Pancreas (tissue), 10 donors: ENCODE measurements at regions not wholly inside any gene's neighbourhood (a gene's known extent, or its start where the extent isn't known, plus 50 kb on each side); places are given as distances from the start of the nearest gene placed in this dataset.

ENCODE experiments used
- ATAC-seq, 4 donors: fragments of 200-7000 bp; cut with Tn5 transposase; one replicate each; pipeline versions ENCODE4 v1.8.0 to v1.9.1; 2020; ENCODE audit warnings: mild to moderate bottlenecking in 4 of 4, moderate library complexity in 4 of 4
- DNase-seq, 6 donors: peaks; one replicate each; pipeline ENCODE4 v3.0.0-alpha.2; 2020
- FAIRE-seq: peaks from 2 replicates; lab custom pipeline; 2012; peaks lifted over from hg19 to GRCh38; lab: Jason Lieb, UNC
- H3K27ac ChIP-seq, 4 donors: fragments of 200-600 bp; sonication (generic); 1 replicate in 3 of 4; 2 replicates in 1 of 4; pipeline versions ENCODE4 v1.5.0 to v1.8.0; 2020
- H3K27me3 ChIP-seq, 4 donors: fragments of 200-600 bp; one replicate each; pipeline ENCODE4 v1.8.0; 2021
- H3K36me3 ChIP-seq, 3 donors: fragments of 200-600 bp; sonication (generic) in 1 of 3; one replicate each; pipeline versions ENCODE4 v1.5.0 to v1.8.0; 2020 to 2021
- H3K4me1 ChIP-seq, 3 donors: fragments of 200-600 bp; one replicate each; pipeline ENCODE4 v1.8.0; 2021
- H3K4me3 ChIP-seq, 4 donors: fragments of 200-600 bp; sonication (generic) in 2 of 4; one replicate each; pipeline versions ENCODE4 v1.5.0 to v1.8.0; 2020 to 2021
- H3K9me3 ChIP-seq, 4 donors: fragments of 200-600 bp; one replicate each; pipeline ENCODE4 v1.8.0; 2021
- WGBS, 2 donors: extraction: QIAGEN DNeasy Blood & Tissue Kit; methylation state at CpG; one replicate each; pipeline ENCODE4 v1.1.7; 2013; 5-methylcytosine and 5-hydroxymethylcytosine counted together
- intact Hi-C, 3 donors: fragments of 100-400 bp; cut with DNase I; formaldehyde crosslinking; loops; one replicate each; pipeline versions ENCODE4 v1.11.1 to v1.14.2; 2022
- TF ChIP-seq, protein P1 (sequence below), 4 donors: fragments of 200-600 bp; sonication (generic) in 3 of 4; IDR thresholded peaks; one replicate each; pipeline versions ENCODE4 v1.5.0 to v1.8.0; 2021; ENCODE audit warnings: antibody characterized with exemption in 4 of 4
- donor health status: healthy with polysubstance abuse.
- donor health status: DM: no; HTN: no; CAD: no; lungs with moderate emphysema.
- donor health status: DM: no; HTN: no; CAD: no.
- donor health status: control.
- donor health status: control.
- donor health status: Bipolar disorder and iron deficiency.
- donor health status: DM: yes; HTN: yes; CAD: no.
- donor health status: DM: no; HTN: no; CAD: no.
- donor health status: DM: no; HTN: no; CAD: no.
- donor health status: DM: yes; HTN: yes; CAD: no.

DNA sequence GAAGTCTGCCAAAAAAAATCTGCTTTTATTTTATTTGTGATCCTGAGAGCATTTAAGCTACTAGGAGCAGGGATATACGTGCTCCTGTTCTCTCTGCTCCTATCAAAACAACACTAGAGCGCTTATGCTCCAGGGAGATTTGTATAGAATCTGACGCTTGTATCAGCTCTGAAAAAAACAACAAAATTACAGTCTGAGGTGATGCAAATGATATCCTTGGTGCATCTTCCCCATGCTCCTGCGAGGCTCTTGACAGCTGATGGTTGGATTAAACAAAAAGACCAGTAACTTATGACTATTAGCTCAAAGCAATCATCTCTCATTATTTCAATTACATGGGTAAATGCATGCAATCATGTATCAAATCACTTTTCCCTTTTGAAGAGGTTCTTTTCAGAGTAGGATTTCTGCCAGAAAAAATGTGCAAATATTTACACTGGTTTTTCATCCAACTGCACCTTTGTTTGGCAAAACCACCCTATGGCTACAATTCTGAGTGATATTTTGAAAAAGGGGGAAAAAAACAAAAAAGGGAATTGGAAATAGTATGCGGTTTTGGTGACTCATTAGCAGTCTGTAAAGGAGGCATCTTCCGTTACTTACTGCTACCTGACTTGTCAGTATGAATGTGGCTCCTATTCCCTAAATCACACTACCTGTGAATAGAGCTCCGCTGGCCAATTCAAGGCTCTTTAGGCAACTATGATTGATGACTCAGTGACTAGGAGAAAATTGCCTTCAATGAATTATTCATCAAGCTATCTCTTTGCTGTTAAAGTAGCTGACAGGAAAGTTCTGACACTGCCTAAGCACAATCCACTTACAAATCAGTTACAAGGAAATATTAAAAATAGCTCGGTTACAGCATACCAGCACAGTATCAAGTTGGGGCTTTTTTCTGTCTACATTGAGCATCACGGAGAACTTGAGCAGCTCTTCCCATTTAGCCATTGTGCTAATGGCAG, 450.0 kb downstream of the FOXG1 start:
- intact Hi-C loops = no loop called here
- Histone ChIP-seq H3K4me3 (no peak overlapping the region), H3K4me1 (no peaks in the 10 kb centered on the region), H3K36me3 (no peaks in the 10 kb centered on the region), H3K27me3 (peaks cover 0 to 21% (median 3%) of the 10 kb centered on the region in 4 donors), H3K9me3 (no peaks in the 10 kb centered on the region), H3K27ac (no peak overlapping the region)
- TF ChIP-seq, protein P1, sequence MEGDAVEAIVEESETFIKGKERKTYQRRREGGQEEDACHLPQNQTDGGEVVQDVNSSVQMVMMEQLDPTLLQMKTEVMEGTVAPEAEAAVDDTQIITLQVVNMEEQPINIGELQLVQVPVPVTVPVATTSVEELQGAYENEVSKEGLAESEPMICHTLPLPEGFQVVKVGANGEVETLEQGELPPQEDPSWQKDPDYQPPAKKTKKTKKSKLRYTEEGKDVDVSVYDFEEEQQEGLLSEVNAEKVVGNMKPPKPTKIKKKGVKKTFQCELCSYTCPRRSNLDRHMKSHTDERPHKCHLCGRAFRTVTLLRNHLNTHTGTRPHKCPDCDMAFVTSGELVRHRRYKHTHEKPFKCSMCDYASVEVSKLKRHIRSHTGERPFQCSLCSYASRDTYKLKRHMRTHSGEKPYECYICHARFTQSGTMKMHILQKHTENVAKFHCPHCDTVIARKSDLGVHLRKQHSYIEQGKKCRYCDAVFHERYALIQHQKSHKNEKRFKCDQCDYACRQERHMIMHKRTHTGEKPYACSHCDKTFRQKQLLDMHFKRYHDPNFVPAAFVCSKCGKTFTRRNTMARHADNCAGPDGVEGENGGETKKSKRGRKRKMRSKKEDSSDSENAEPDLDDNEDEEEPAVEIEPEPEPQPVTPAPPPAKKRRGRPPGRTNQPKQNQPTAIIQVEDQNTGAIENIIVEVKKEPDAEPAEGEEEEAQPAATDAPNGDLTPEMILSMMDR (IDR thresholded peaks at IDR 0.05) = no peak
- DNase-seq (no peak), ATAC-seq (no peak), FAIRE-seq (no peak)
- WGBS, 2 donors = 26 to 27% methylated on average over 9 of the region's 9 CpGs

DNA sequence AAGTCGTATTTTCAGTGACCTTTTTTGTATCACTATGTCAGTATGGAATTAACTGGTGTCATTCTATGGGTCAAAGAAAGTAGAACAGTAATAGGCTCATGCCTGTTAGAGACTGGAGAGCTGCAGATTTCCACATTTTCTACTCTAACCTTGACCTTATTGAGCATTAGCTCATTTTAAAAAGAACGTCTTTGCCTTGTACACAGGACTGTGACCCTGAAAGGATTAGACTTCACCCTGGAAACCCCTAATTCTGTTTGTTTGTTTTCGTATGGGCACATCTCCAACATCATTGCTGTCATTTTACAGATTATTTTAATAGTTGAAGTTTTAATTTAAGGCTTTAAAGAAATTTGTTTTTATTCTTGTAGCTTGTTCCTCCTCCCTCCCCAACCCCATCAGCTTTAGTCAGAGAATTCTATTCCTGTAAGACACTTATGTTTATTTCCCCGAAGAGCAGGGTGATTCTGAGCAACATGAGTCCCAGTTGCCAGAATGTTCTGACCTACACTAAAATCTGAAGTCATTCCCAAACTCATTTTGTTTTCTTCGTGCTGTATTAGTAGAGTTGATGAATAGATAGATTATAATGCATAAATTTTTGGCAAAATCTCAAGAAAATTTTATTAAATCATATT, 451.3 kb downstream of the FOXG1 start:
- Histone ChIP-seq H3K4me3 (no peak overlapping the region), H3K27me3 (peaks cover 0 to 23% (median 3%) of the 10 kb centered on the region in 4 donors), H3K27ac (no peak overlapping the region), H3K9me3 (no peaks in the 10 kb centered on the region), H3K4me1 (no peaks in the 10 kb centered on the region), H3K36me3 (no peaks in the 10 kb centered on the region)
- intact Hi-C loops = no loop called here
- DNase-seq (no peak), ATAC-seq (no peak), FAIRE-seq (no peak)
- WGBS, 2 donors = 26 to 27% methylated on average over 5 of the region's 5 CpGs
- TF ChIP-seq, protein P1 (IDR thresholded peaks at IDR 0.05) = no peak

DNA sequence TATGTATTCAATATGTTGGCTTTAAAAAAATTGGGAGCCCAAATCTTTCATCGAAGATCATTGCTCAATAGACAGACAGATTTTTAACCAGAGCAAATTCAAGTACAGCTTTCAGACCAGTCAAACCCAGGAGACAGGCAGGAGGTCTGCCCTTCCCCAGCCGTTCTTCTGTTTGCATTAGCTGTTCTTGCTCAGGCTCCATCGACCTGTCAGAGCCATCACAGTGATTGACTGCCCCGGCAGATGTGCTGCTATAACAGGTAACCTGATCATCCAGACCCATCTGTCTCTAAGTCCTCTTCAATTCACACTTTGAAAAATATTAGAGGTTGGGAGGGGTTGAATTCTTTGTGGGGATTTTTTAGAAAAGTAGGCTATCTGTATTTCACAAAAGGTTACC, 453.5 kb downstream of the FOXG1 start:
- no peak for DNase-seq
- Histone ChIP-seq H3K4me3 (no peak overlapping the region), H3K27me3 (peaks cover 0 to 25% (median 3%) of the 10 kb centered on the region in 4 donors), H3K9me3 (no peaks in the 10 kb centered on the region), H3K4me1 (no peaks in the 10 kb centered on the region), H3K36me3 (no peaks in the 10 kb centered on the region), H3K27ac (no peak overlapping the region)
- no peak for ATAC-seq
- TF ChIP-seq, protein P1 (IDR thresholded peaks at IDR 0.05) = no peak
- intact Hi-C loops = loop anchor here in 1 of 3 donors (10.0 kb wide), 1 partner anchor 465 kb away; no protein-coding TSS in a partner anchor
- no peak for FAIRE-seq
- 20 to 21% methylated on average over 4 of the region's 4 CpGs for WGBS, 2 donors

DNA sequence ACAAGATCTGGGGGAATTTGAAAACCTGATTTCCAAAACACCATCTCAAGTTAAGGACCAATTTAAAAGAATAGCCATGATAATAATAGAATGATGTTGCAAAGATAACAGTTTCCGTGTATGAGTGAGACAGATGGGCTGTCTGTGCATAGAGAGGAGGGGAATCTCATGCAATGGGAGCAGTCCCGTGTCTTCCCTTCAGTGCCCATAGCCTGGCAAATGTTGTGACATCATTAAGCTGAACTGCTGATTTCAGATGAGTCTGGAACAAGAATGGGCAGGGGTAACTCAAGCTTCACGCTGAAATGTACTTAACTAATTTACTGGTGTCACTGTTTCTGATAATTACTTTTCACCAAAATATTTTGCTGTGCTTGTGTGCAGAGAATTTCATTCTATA, 454.0 kb downstream of the FOXG1 start:
- Histone ChIP-seq H3K4me3 (no peak overlapping the region), H3K27me3 (peaks cover 0 to 25% (median 3%) of the 10 kb centered on the region in 4 donors), H3K9me3 (no peaks in the 10 kb centered on the region), H3K27ac (no peak overlapping the region), H3K36me3 (no peaks in the 10 kb centered on the region), H3K4me1 (no peaks in the 10 kb centered on the region)
- TF ChIP-seq, protein P1 (IDR thresholded peaks at IDR 0.05) = no peak
- FAIRE-seq (no peak), ATAC-seq (no peak), DNase-seq (no peak)
- intact Hi-C loops = loop anchor here in 1 of 3 donors (10.0 kb wide), 1 partner anchor 466 kb away; no protein-coding TSS in a partner anchor
- 33 to 40% methylated on average over 3 of the region's 3 CpGs for WGBS, 2 donors
